T-helper 1 cell treated with Interleukin-12 subunit alpha and Interleukin-12 subunit beta and Interleukin-4 antibody, amounts not matched to agents 30 μg/mL and 1 μg/mL, for 36 hours (primary cell): ENCODE measurements at regions not wholly inside any gene's neighbourhood (a gene's known extent, or its start where the extent isn't known, plus 50 kb on each side); places are given as distances from the start of the nearest gene placed in this dataset.
"Not testable (repeated sequence)": the region's sequence is repeated elsewhere in the genome, so short reads cannot be mapped to it uniquely, and the experiment has no call there.

Experiments
- H3K27ac Mint-ChIP-seq: one replicate; pipeline ENCODE4 v1.8.0; 2021; ENCODE audit warnings: mild to moderate bottlenecking, mixed read lengths
- H3K27me3 Mint-ChIP-seq: one replicate; pipeline ENCODE4 v1.8.0; 2021; ENCODE audit warnings: low read depth, mixed read lengths
- H3K36me3 Mint-ChIP-seq: one replicate; pipeline ENCODE4 v1.8.0; 2021; ENCODE audit warnings: low read depth, mixed read lengths
- H3K4me1 Mint-ChIP-seq: one replicate; pipeline ENCODE4 v1.8.0; 2021; ENCODE audit warnings: low read depth, mixed read lengths
- H3K4me3 Mint-ChIP-seq: one replicate; pipeline ENCODE4 v1.8.0; 2021; ENCODE audit warnings: mild to moderate bottlenecking, moderate library complexity, mixed read lengths
- H3K9me3 Mint-ChIP-seq: one replicate; pipeline ENCODE4 v1.8.0; 2021; ENCODE audit warnings: mixed read lengths

- Mint-ChIP-seq H3K4me1 (no peaks in the 10 kb centered on the region), H3K4me3 (no peak overlapping the region), H3K9me3 (no peaks in the 10 kb centered on the region), H3K36me3 (no peaks in the 10 kb centered on the region), H3K27me3 (no peaks in the 10 kb centered on the region), H3K27ac (no peak overlapping the region)
Observed at GRCh38 chr11:112345166-112345565, 84.5 kb upstream of the PLET1 start.

GRCh38 chr11:112345706-112346105 is 85.0 kb upstream of the PLET1 start:
- H3K4me3 Mint-ChIP-seq = no peak overlapping the region
- H3K4me1 Mint-ChIP-seq = no peaks in the 10 kb centered on the region
- H3K36me3 Mint-ChIP-seq = no peaks in the 10 kb centered on the region
- no peaks in the 10 kb centered on the region for H3K27me3 Mint-ChIP-seq
- H3K27ac Mint-ChIP-seq = no peak overlapping the region
- no peaks in the 10 kb centered on the region for H3K9me3 Mint-ChIP-seq

- Mint-ChIP-seq H3K9me3 (peaks cover 4% of the 10 kb centered on the region), H3K4me3 (no peak overlapping the region), H3K27me3 (no peaks in the 10 kb centered on the region), H3K27ac (no peak overlapping the region), H3K36me3 (no peaks in the 10 kb centered on the region), H3K4me1 (no peaks in the 10 kb centered on the region)
Observed at GRCh38 chr11:112346586-112346985, 85.9 kb upstream of the PLET1 start.

- Mint-ChIP-seq H3K9me3 (peaks cover 8% of the 10 kb centered on the region), H3K4me3 (no peak overlapping the region), H3K27ac (no peak overlapping the region), H3K27me3 (no peaks in the 10 kb centered on the region), H3K36me3 (no peaks in the 10 kb centered on the region), H3K4me1 (peaks cover 2% of the 10 kb centered on the region)
Observed at GRCh38 chr11:112348480-112349029, 87.9 kb upstream of the PLET1 start.

GRCh38 chr11:112351423-112351822 is 90.8 kb upstream of the PLET1 start:
- not testable (repeated sequence) for H3K27ac Mint-ChIP-seq, H3K36me3 Mint-ChIP-seq, H3K4me1 Mint-ChIP-seq, H3K27me3 Mint-ChIP-seq, H3K4me3 Mint-ChIP-seq
- H3K9me3 Mint-ChIP-seq = peaks cover 12% of the 10 kb centered on the region

GRCh38 chr11:112352907-112353306 is 92.2 kb upstream of the PLET1 start:
- Mint-ChIP-seq H3K27me3 (no peaks in the 10 kb centered on the region), H3K4me3 (no peak overlapping the region), H3K36me3 (no peaks in the 10 kb centered on the region), H3K27ac (peak overlapping the region; percentile 4), H3K9me3 (peaks cover 12% of the 10 kb centered on the region), H3K4me1 (peaks cover 8% of the 10 kb centered on the region)

- H3K27me3 Mint-ChIP-seq = no peaks in the 10 kb centered on the region
- no peak overlapping the region for H3K4me3 Mint-ChIP-seq
- peak overlapping the region; percentile 11 for H3K27ac Mint-ChIP-seq
- H3K36me3 Mint-ChIP-seq = no peaks in the 10 kb centered on the region
- H3K4me1 Mint-ChIP-seq = peaks cover 8% of the 10 kb centered on the region
- H3K9me3 Mint-ChIP-seq = peaks cover 12% of the 10 kb centered on the region
Observed at GRCh38 chr11:112354364-112354763, 93.7 kb upstream of the PLET1 start.

- Mint-ChIP-seq H3K36me3 (no peaks in the 10 kb centered on the region), H3K4me3 (no peak overlapping the region), H3K4me1 (peaks cover 8% of the 10 kb centered on the region), H3K27me3 (no peaks in the 10 kb centered on the region), H3K9me3 (peaks cover 12% of the 10 kb centered on the region), H3K27ac (no peak overlapping the region)
Observed at GRCh38 chr11:112355726-112356125, 95.1 kb upstream of the PLET1 start.

GRCh38 chr11:112357488-112357887 is 96.8 kb upstream of the PLET1 start:
- no peaks in the 10 kb centered on the region for H3K36me3 Mint-ChIP-seq
- H3K4me3 Mint-ChIP-seq = no peak overlapping the region
- H3K9me3 Mint-ChIP-seq = peaks cover 4% of the 10 kb centered on the region
- H3K27me3 Mint-ChIP-seq = no peaks in the 10 kb centered on the region
- H3K4me1 Mint-ChIP-seq = peaks cover 8% of the 10 kb centered on the region
- no peak overlapping the region for H3K27ac Mint-ChIP-seq

- Mint-ChIP-seq H3K4me1 (no peaks in the 10 kb centered on the region), H3K9me3 (no peaks in the 10 kb centered on the region), H3K27ac (no peak overlapping the region), H3K27me3 (no peaks in the 10 kb centered on the region), H3K36me3 (no peaks in the 10 kb centered on the region), H3K4me3 (no peak overlapping the region)
Observed at GRCh38 chr11:112361396-112361795, 100.7 kb upstream of the PLET1 start.

- Mint-ChIP-seq H3K27ac (no peak overlapping the region), H3K4me3 (no peak overlapping the region), H3K27me3 (no peaks in the 10 kb centered on the region), H3K36me3 (no peaks in the 10 kb centered on the region), H3K9me3 (no peaks in the 10 kb centered on the region), H3K4me1 (no peaks in the 10 kb centered on the region)
Observed at GRCh38 chr11:112363527-112363926, 102.9 kb upstream of the PLET1 start.

GRCh38 chr11:112364962-112365481 is 104.4 kb upstream of the PLET1 start:
- H3K4me1 Mint-ChIP-seq = no peaks in the 10 kb centered on the region
- H3K9me3 Mint-ChIP-seq = no peaks in the 10 kb centered on the region
- H3K27ac Mint-ChIP-seq = no peak overlapping the region
- no peaks in the 10 kb centered on the region for H3K36me3 Mint-ChIP-seq
- H3K27me3 Mint-ChIP-seq = no peaks in the 10 kb centered on the region
- no peak overlapping the region for H3K4me3 Mint-ChIP-seq

GRCh38 chr11:112366012-112366411 is 105.4 kb upstream of the PLET1 start:
- no peaks in the 10 kb centered on the region for H3K4me1 Mint-ChIP-seq
- H3K27ac Mint-ChIP-seq = no peak overlapping the region
- H3K4me3 Mint-ChIP-seq = no peak overlapping the region
- H3K36me3 Mint-ChIP-seq = no peaks in the 10 kb centered on the region
- no peaks in the 10 kb centered on the region for H3K9me3 Mint-ChIP-seq
- H3K27me3 Mint-ChIP-seq = no peaks in the 10 kb centered on the region

- Mint-ChIP-seq H3K27ac (no peak overlapping the region), H3K4me3 (no peak overlapping the region), H3K36me3 (no peaks in the 10 kb centered on the region), H3K27me3 (no peaks in the 10 kb centered on the region), H3K9me3 (no peaks in the 10 kb centered on the region), H3K4me1 (no peaks in the 10 kb centered on the region)
Observed at GRCh38 chr11:112366777-112367176, 106.1 kb upstream of the PLET1 start.

GRCh38 chr11:112367461-112367860 is 106.8 kb upstream of the PLET1 start:
- no peak overlapping the region for H3K27ac Mint-ChIP-seq
- H3K4me3 Mint-ChIP-seq = no peak overlapping the region
- H3K9me3 Mint-ChIP-seq = no peaks in the 10 kb centered on the region
- no peaks in the 10 kb centered on the region for H3K36me3 Mint-ChIP-seq
- no peaks in the 10 kb centered on the region for H3K27me3 Mint-ChIP-seq
- H3K4me1 Mint-ChIP-seq = no peaks in the 10 kb centered on the region

- no peaks in the 10 kb centered on the region for H3K27me3 Mint-ChIP-seq
- H3K4me3 Mint-ChIP-seq = no peak overlapping the region
- no peaks in the 10 kb centered on the region for H3K36me3 Mint-ChIP-seq
- no peaks in the 10 kb centered on the region for H3K9me3 Mint-ChIP-seq
- no peak overlapping the region for H3K27ac Mint-ChIP-seq
- H3K4me1 Mint-ChIP-seq = no peaks in the 10 kb centered on the region
Observed at GRCh38 chr11:112367895-112368294, 107.2 kb upstream of the PLET1 start.
